HCT116 (cell line): ENCODE measurements at regions not wholly inside any gene's neighbourhood (a gene's known extent, or its start where the extent isn't known, plus 50 kb on each side); places are given as distances from the start of the nearest gene placed in this dataset.

Experiments
- CTCF ChIP-seq, 3 experiments: fragments of 200-600 bp in 1 of 3; sonication (generic) in 1 of 3; IDR thresholded peaks in 2 of 3; conservative IDR thresholded peaks in 1 of 3; 2 replicates each; pipeline ENCODE4 v1.5.1; 2012 to 2017; ENCODE audit warnings: low read depth in 2 of 3, low read length in 2 of 3, antibody characterized with exemption in 1 of 3, borderline replicate concordance in 1 of 3, control low read depth in 1 of 3, mild to moderate bottlenecking in 1 of 3, mixed read lengths in 1 of 3, mixed run types in 1 of 3, moderate library complexity in 1 of 3; ENCODE audit not compliant: insufficient read depth in 1 of 3
- EZH2 ChIP-seq: fragments of 200-600 bp; sonication (generic); IDR thresholded peaks from 2 replicates; pipeline ENCODE4 v1.6.1; 2017; ENCODE audit warnings: antibody characterized with exemption, mixed run types
- POLR2A ChIP-seq: IDR thresholded peaks from 2 replicates; pipeline ENCODE4 v1.7.0; 2011; ENCODE audit warnings: borderline replicate concordance; ENCODE audit not compliant: insufficient read depth, insufficient read length; ENCODE audit errors: extremely low read depth
- POLR2AphosphoS5 ChIP-seq: IDR thresholded peaks from 2 replicates; pipeline ENCODE4 v1.6.1; 2011; ENCODE audit warnings: mild to moderate bottlenecking, low read depth, low read length, moderate library complexity
- REST ChIP-seq: IDR thresholded peaks from 2 replicates; pipeline ENCODE4 v1.6.1; 2012; ENCODE audit warnings: low read depth
- SP1 ChIP-seq: IDR thresholded peaks from 2 replicates; pipeline ENCODE4 v1.6.1; 2012; ENCODE audit warnings: low read depth
- SRF ChIP-seq: IDR thresholded peaks from 2 replicates; pipeline ENCODE4 v1.6.1; 2012; ENCODE audit warnings: low read depth
- YY1 ChIP-seq: IDR thresholded peaks from 2 replicates; pipeline ENCODE4 v1.6.1; 2011; ENCODE audit warnings: low read length, low read depth, moderate library complexity, mild to moderate bottlenecking; ENCODE audit not compliant: insufficient replicate concordance; ENCODE audit errors: extremely low read depth

- TF ChIP-seq EZH2, result no peak
- TF ChIP-seq SP1, result no peak
- no peak for TF ChIP-seq CTCF (IDR thresholded peaks at IDR 0.05 in 2 of 3, conservative IDR thresholded peaks at IDR 0.05 in 1 of 3; ENCODE audit: borderline replicate concordance in 1 of 3, insufficient read depth in 1 of 3, low read depth in 2 of 3, low read length in 2 of 3)
- no peak for TF ChIP-seq YY1
- TF ChIP-seq POLR2AphosphoS5, result no peak
- no peak for TF ChIP-seq SRF
- no peak for TF ChIP-seq POLR2A
- no peak for TF ChIP-seq REST
Observed at GRCh38 chr21:35484032-35484431, 434.9 kb upstream of the RUNX1 start.
